LNCaP clone FGC (cell line): ENCODE measurements at regions not wholly inside any gene's neighbourhood (a gene's known extent, or its start where the extent isn't known, plus 50 kb on each side); places are given as distances from the start of the nearest gene placed in this dataset.

ENCODE experiments used
- DNase-seq: peaks from one replicate; pipeline ENCODE4 v3.0.0-alpha.2; 2011; ENCODE audit warnings: low read depth
- H3K4me3 ChIP-seq: 2 replicates; pipeline ENCODE4 v1.5.1; 2011; ENCODE audit warnings: mild to moderate bottlenecking, low read depth, low read length, control low read depth
- TF ChIP-seq, protein P1 (sequence below): IDR thresholded peaks from 2 replicates; pipeline ENCODE4 v1.5.1; 2012; ENCODE audit warnings: mild to moderate bottlenecking; ENCODE audit not compliant: control insufficient read depth, insufficient read depth; ENCODE audit errors: extremely low read depth

DNA sequence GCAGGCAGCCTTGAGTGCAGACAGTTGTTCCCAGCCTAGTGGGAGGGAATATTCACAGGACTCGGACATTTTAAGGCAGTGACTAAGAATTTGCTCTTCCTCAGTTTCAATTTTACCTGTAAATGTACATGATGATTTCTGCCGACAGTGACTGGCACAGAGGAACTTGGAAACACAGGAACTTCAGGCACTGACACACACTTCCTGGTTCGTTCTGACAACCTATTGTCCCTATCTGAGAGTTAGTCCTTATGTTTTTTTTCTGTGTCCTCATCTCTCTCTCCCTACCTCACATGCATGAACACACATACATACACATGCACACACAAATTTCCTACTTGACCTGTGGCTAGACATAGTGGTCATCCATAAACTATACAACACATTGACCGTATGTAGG lies 89.4 kb upstream of the CD180 start:
- TF ChIP-seq, protein P1, sequence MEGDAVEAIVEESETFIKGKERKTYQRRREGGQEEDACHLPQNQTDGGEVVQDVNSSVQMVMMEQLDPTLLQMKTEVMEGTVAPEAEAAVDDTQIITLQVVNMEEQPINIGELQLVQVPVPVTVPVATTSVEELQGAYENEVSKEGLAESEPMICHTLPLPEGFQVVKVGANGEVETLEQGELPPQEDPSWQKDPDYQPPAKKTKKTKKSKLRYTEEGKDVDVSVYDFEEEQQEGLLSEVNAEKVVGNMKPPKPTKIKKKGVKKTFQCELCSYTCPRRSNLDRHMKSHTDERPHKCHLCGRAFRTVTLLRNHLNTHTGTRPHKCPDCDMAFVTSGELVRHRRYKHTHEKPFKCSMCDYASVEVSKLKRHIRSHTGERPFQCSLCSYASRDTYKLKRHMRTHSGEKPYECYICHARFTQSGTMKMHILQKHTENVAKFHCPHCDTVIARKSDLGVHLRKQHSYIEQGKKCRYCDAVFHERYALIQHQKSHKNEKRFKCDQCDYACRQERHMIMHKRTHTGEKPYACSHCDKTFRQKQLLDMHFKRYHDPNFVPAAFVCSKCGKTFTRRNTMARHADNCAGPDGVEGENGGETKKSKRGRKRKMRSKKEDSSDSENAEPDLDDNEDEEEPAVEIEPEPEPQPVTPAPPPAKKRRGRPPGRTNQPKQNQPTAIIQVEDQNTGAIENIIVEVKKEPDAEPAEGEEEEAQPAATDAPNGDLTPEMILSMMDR: no peak
- H3K4me3 ChIP-seq: no peak overlapping the region
- DNase-seq: no peak

DNA sequence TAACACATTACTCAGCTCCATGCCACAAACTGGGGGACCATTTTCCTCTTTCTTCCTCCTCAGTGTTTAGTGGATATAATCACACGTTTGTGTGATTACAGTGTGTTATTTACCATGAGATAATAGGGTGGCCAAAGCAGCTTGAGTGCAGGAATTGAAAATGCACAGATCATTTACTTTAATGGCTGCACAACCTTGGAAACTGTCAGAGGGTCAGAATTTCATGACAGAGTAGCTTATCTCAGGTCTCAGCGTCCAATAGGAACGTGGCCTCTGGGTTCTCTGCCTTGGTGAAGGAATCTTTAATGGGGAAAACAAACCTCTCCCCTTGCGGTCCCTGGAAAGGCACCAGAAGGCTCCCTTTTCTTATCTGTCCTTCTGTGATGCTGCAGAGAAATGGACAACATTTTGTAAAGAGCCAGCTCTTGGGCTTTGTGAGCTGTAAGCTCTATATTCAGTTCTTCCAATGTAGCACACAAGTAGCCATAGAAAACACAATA lies 87.4 kb upstream of the CD180 start:
- no peak for DNase-seq
- TF ChIP-seq, protein P1: no peak
- no peak overlapping the region for H3K4me3 ChIP-seq

DNA sequence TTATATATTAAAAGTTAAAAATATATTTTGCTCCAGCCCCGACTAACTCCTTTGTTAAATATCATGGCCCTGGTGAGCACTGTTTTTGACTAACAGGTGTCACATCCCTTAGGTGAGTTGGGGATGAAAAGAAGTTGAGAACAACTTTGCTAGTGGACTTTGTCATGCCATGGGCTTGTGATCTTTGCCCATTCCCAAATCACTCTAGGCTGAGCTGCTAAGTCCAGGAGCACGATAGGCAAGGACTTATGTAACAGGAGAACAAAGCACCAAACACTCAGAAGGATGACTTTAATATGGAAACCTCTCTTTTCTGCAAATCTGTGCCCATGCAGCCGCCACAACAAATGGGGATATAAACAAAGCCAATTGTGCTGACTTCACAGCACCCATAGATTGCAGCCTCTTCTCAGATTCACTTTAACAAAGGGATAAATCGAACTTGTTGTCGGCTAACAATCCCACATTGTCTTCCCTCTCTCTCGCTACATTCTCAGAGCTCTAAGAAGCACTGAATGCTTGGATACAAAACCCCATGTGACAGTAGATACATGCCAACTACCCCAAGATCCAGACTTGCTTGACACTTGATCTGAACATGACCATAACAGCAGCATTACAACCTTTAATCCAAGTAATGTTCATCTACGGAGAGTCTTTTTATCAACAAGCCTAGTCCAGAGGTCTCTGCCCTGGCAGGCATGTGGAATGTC lies 86.8 kb upstream of the CD180 start:
- DNase-seq: no peak
- H3K4me3 ChIP-seq: no peak overlapping the region
- TF ChIP-seq, protein P1: no peak

DNA sequence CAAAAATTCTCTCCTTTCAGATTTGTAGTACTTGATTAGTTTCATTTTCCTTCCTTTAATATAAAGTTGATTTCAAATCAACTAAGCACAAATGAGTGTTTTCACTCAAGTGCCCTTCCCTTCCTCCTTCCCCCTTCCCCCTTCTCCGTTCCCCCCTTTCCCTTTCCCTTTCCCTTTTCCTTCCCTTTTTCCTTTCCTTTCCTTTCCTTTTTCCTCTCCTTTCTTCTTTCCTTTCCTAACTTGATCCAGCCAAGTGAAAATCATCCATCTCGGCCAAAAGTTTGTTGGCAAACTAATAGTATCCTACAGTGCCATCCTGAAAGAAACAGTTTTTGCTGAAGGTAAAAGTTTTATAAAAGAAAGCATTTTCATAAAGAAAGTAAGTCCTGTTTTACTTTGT lies 85.3 kb upstream of the CD180 start:
- no peak overlapping the region for H3K4me3 ChIP-seq
- TF ChIP-seq, protein P1: no peak
- no peak for DNase-seq

DNA sequence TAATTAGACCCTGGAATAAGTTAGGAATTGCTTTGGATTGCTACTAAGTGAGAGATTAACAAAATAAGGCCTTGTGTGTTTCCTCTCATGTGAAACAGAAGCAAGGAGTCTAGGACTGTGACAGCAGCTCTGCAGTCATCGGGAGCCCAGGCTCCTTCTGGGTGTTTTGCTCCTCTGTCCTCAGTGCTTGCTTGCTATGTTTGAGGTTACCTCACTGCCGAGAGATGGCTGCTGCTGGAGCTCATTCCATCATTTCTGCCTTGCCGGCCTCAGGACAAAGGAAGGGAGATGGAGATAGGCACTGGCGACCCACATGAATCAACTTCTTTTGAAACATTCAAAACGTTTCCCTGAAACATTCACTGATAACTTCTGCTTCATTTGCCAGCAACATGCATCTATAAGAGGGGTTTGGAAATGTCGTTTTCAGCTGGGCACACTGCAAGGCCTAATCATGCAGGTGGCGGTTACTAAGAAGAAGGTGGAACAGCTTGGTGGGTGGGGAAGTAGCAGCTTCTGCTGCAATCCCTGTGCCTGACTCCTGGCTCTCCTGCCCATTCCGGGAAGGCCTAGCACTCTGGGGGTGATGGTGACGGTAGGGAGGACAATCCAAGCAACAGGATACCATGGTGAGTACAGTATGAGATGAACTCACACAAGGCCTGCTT lies 77.2 kb upstream of the CD180 start:
- no peak for DNase-seq
- TF ChIP-seq, protein P1: no peak
- no peak overlapping the region for H3K4me3 ChIP-seq

DNA sequence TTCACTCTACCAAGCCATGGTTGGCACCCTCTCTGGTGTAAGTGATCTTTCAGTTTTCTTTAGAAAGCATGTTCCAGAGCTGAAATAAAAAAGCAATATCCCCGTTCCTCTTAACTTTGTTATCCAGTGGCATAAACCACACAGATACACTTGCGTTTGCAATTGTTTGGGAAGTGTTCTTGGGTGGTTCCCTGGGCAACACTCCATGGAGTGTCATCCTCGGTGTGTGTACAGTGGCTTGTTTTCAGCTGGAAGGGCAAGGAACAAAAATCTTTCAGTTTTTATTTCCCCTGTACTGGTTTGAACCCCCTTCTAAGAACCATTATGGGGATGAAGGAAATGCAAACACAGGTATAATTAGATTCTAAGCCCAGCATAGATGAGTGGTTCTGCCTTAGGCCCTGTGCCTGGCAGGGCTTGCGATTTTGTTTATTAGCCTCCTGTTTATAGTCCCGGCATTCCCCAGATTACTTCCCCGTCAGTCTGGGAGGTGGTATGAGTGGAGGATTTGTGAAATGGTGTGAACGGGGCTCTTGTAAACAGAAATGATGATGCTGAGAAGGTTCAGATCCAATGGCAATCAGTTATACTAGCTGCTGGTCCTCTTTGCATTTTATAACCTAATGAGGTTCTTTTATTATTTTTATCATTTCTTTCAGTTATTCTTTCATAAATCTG lies 76.0 kb upstream of the CD180 start:
- TF ChIP-seq, protein P1: no peak
- H3K4me3 ChIP-seq: no peak overlapping the region
- no peak for DNase-seq
